Esophagus muscularis mucosa (tissue), 4 donors: ENCODE measurements at regions not wholly inside any gene's neighbourhood (a gene's known extent, or its start where the extent isn't known, plus 50 kb on each side); places are given as distances from the start of the nearest gene placed in this dataset.

Experiments
- CTCF ChIP-seq, 3 experiments: fragments of 200-600 bp in 2 of 3; fragments of 450-650 bp in 1 of 3; sonication (generic) in 2 of 3; IDR thresholded peaks; one replicate each; pipeline ENCODE4 v1.5.1; 2017 to 2019; ENCODE audit warnings: antibody characterized with exemption in 3 of 3, mild to moderate bottlenecking in 2 of 3, moderate library complexity in 1 of 3
- EP300 ChIP-seq: sonication (generic); formaldehyde crosslinking; IDR thresholded peaks from one replicate; pipeline ENCODE4 v1.6.1; 2017; ENCODE audit warnings: antibody characterized with exemption
- POLR2A ChIP-seq: fragments of 450-650 bp; IDR thresholded peaks from one replicate; pipeline ENCODE4 v1.6.1; 2017; ENCODE audit warnings: antibody characterized with exemption, moderate library complexity, mild to moderate bottlenecking, low read depth
- POLR2AphosphoS5 ChIP-seq, 2 donors: sonication (generic); formaldehyde crosslinking; IDR thresholded peaks; one replicate each; pipeline ENCODE4 v1.6.1; 2017; ENCODE audit warnings: antibody characterized with exemption in 2 of 2

DNA sequence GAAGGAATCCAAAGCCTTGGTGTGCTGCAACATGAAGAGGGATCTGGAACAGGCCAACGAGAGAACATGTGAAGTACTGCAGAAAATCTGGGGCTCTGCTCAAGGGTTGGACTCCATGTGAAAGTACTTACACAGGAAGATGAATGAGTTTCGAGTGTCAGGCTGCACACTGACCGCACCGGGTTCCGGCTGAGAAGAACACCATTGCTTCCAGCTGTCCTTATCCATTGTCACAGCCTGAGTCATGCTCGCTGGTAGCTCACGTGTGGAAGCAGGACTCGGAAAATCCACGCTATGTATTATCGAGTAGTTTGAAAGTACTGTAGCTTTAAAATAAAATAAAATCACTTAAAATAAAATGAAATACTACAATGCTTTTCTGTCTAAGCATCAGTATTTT lies 50.4 kb upstream of the TBL1X start:
- TF ChIP-seq CTCF (IDR thresholded peaks at IDR 0.05) (no peak), POLR2A (no peak), EP300 (no peak), POLR2AphosphoS5 (IDR thresholded peaks at IDR 0.05) (no peak)
